T1000 (cell line): ENCODE measurements at regions not wholly inside any gene's neighbourhood (a gene's known extent, or its start where the extent isn't known, plus 50 kb on each side); places are given as distances from the start of the nearest gene placed in this dataset.

Experiments used
- DNase-seq: peaks from one replicate; lab custom pipeline; 2025; ENCODE audit warnings: mixed read lengths; lab: John Stamatoyannopoulos, UW

DNA sequence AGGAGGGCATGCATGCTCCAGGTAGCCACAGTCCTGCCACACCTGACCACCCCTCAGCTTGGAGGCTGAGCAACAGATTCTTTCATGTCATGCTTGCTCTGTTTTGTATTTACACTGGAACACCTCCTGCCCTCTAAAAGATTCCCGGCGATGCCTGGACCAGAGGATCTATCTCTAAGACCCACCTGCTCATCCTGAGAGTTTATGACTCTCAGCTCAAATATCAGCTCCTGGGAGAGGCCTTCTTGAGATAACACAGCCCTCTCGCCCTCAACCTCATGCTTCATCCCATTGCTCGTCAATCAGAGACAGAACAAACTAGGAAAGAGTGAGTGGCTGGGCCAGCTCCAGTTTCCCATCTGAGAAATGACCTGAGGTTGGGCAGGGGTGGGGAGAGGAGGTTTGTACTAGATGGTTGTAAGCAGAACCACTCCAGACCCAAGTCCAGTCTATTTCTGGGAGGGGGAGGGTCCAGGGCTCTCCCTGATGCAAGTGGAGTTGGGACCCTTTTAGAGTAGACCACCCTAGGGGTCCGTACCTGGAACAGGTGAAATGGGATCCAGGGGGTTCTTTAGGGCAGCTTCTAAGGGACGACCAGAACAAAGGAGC, 524.5 kb downstream of the MATN1 start:
- no peak for DNase-seq

DNA sequence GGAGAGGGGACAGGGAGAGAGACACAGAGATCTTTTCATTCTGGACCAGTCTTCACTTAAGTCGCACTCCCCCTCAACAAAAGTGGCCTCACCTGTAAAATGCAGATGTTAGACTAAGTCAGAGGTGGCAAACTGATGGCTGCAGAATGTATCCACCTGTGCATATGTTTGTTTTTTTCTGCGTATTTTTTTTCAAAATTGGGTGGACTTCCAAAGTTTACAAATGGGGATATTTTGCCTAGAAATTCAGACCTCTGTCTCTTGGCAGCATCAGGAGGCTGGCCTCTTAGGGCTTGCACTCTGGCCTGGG, 525.0 kb downstream of the MATN1 start:
- no peak for DNase-seq

DNA sequence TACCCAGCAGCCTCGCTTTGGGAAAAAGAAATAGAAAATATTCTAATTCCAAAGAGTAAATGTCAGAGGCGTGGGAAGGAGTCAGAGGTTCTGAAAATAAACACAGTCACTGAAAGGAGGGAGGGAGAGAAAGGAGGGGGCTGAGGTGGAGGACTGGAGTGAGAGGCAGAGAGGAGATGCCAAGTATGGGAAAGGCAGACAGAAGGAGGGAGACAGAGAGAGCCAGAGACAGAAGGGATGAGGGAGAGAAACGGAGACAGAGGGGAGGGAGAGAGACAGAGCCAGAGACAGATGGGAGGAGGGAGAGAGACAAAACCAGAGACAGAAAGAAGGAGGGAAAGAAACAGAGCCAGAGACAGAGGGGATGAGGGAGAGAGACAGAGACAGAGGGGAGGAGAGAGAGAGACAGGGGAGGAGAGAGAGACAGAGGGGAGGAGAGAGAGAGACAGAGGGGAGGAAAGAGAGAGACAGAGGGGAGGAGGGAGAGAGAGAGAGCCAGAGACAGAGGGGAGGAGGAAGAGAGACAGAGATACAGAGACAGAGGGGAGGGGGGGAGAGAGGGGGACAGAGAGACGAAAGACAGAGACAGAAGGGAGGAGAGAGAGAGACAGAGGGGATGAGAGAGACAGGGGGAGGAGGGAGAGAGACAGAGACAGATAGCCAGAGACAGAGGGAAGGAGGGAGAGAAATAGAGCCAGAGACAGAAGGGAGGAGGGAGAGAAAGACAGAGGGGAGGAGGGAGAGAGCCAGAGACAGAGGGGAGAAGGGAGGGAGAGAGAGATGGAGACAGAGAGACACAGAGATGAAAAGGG, 525.5 kb downstream of the MATN1 start:
- DNase-seq = no peak

DNA sequence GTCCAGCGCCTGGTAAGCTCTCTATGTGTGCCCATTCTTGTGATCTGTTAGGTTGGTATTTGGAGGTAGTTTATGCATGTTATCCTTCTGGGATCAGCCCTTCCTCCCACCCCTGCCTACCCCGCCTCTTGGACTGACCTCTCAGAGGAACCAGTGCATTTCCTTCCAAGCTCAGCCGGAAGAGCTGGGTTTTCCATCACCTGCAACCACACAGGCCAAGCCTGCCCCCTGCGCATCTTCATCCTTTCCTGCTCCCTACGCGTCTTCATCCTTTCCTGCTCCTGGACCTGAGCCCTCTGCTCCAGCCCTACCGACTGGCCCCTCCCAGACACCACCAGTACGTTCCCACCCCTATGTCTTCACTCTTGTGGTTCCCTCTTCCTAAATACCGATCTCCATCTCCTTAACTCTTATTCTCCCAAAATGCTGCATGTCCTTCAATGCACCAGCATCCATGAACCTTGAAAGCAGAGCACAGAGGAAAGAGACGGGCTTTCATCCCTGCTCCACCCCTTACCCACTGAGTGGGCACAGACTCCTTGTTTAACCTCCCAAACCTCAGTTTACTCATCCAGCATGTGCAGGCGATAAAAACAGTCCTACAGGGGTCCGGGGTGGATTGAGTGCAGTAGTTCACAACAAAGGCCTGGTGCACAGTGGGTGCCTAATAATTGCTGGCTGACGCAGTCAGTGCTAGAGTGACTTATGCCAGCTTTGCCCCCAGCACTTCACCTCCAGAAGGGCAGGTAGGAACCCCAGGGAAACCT, 526.3 kb downstream of the MATN1 start:
- no peak for DNase-seq

DNA sequence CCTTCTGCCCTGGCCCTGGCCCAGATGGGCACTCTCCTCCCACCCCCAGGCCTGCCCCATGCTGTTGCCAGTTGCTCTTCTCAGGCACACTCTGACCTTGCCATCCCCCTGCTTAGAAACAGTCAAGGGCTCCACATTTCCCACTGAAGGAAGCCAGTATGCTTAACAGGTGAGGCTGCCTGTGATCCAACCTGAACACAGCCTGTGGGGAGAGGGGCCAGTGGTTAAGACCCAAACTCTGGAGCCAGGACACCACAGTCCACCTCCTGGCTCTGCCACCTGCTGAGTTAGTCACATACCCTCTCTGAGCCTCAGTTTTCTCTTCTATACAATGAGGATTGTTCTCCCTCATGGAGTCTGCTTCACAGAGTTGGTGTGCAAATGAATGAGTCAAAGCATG, 526.9 kb downstream of the MATN1 start:
- no peak for DNase-seq

DNA sequence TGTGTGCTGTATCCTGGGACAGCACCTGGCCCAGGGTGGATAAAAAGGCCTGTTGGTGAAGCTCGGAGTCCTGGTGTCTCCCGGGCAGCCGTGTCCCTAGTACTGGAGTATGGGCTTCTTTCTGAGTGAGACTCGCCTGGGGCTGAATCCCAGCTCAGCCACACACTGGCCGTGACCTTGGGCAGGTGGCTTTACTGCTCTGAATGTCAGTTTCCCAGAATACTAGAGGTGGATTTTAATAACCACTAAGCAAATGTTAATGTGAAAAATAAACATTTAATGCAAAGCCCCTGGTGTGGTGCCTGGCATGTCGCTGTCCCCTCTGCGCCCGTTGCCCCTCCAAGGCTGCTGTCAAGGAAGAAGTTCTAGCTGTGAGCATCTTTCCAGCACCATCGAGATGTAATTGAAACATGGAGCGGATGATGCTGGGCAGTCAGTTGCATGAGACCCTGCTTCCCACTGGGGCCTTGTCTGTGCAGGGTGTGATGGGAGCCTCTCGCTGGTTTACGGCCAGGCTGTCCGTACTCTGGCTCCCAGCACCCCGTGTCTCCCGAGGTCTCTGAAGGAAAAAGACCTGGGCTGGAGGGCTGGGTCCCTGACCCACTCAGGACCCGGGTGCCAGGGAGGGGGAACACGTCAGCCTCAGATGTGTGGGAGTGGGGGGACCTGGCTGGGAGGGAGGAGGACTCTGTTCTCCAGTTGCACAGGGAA, 527.8 kb downstream of the MATN1 start:
- DNase-seq = no peak

DNA sequence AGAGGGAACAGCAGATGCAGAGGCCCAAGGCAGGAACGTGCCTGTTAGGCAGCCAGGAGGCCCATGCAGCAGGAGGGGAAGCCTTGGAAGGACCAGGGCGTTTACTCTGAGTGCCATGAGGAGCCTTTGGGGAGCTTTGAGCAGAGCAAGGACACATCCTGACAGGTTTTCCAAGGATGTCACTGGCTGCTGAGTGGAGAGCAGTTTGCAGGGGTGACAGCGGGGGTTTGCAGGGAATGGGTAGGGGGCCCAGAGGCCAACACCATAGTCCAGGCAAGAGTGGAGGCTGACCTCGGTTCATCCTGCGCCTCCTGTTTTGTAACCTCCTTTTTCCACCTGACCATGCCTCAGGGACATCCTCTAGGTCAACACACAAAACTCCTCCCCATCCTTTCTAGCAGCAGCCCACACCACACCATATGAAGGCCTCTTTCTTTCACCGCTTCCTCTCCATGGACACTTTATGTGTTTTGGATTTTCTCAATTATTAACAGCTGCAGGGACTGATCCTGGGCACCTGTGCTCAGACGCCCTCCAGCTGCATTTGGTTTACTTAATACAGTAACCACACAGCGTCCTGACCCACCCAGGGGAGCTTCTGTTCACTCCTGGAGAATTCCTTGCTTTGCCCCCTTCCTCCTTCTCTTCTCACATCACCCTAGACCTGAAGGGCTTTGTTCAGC, 528.5 kb downstream of the MATN1 start:
- DNase-seq = no peak

DNA sequence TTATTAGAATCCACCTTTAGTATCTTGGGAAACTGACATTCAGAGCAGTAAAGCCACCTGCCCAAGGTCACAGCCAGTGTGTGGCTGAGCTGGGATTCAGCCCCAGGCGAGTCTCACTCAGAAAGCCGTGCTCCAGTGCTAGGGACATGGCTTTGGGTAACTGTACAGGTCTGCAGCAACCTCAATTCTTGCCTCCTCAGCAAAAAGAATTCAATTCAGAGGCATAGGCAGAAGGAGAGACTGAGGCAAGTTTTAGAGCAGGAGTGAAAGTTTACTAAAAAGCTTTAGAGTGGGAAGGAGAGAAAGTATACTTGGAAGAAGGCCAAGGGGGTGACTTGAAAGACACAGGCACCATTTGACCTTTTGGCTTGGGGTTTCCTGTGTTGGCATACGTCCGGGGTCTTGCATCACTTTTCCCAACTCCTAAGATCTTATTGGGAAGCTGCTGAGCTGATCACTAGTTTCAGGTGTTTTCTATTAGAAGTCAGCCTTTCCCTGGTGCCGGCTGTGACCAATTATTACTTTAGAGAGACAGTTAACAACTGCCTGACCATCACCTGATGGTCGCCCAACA, 529.3 kb downstream of the MATN1 start:
- no peak for DNase-seq

DNA sequence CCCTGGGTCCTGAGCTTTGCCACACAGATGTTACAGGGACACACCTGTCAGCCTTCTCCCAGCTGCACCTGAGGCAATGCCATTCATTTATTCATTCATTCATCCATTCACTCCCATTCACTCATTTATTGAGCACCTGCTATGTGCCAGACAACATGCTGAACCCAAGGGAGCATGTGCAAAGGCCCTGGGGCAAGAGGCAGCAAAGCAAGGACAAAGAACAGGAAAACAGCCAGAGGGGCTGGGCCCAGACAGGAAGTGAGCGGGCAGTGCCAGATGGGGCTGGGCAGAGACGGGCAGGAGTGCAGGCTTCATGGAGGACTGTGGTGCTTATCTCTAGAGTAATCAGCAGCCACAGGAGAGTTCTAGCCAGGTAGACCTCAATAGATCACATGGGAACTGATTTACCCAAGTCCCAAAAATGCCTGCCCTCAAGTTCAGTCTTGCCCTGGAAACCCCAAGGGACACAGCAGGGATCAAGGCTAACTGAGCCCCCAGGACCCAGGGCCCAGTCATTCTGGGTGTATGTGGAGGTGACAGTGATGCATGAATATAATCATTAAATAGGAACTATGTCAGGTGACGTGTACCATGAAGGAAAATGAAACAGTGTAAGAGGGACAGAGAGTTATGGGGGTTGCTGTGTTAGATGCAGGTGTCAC, 530.3 kb downstream of the MATN1 start:
- DNase-seq = no peak

DNA sequence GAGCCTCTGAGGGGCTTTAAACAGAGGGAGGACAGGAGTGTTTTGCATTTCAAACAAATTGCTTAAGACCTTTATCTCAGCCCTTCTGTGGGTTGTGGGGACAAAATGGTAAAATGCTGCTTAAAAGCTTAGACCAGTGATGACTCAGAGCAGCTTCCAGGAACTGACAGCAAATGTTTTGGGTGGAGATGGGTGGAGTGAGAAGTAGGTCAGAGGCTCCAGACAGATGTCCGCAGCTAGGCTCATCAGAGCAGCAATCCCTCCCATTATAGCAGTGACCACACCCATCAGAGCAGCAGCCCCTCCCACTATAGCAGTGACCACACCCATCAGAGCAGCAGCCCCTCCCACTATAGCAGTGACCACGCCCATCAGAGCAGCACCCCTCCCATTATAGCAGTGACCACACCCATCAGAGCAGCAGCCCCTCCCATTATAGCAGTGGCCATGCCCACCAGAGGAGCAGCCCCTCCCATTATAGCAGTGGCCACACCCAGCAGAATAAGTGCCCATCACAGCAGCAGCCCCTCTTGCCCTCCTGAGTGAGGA, 532.2 kb downstream of the MATN1 start:
- DNase-seq = no peak

DNA sequence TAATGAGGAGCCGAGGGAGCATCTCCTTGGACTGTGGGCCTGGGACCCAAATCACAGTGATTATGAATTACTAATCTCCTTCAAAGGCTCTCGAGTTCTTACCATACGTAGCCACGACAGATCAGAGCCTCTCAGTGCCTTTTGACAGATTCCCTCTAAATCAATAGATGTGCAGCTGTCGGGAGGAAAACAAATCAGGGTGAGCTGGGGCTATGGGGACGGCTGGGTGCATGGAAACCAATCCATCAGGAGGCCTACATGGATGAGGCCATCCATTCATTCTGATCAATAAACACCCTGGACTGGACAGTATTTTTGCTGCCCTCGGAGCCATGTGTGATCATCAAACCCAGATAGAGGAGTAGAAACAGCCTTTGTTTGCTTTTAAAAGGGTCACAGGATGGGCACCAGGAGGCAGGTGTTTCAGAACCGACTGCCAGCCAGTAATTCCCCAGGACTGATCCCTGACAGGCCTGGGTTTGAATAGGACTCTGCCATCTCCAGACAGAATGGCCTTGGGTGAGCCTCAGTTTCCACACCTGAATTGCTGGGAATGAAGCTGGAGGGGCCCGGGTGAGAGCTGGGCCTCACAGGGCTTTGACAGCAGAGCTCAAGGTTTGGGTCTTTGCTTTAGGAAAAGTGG, 532.8 kb downstream of the MATN1 start:
- DNase-seq = no peak

DNA sequence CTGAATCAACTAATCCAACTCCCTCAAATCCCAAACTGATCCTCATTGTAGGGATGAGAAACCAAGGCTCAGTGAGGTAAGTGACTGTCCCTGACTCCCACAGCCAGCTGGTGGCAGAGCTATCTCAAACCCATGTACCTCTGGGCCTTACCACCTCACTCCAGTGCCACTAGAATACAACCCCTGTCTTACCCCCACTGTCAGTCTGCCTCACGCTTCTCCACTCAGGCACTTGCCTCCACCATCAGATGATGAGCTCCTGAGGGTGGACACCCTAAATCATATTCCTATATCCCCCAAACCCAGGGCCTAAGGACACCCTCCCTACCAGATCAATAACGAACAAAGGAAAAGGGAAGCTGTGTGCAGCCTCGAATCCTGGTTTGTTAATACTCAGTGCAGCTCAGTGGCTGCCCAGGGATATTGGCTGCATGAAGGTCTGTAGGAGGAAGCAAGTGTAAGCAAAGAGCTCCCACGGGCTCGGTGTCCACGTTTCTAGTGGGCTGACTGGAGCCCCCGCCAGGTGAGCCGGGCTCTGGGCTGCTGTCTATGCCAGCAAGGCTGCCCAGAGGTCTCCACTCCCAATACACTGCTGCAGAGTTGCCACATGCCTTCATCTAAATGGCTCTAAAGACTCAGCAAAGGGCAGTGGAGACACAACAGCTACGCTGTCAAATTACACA, 533.4 kb downstream of the MATN1 start:
- no peak for DNase-seq

DNA sequence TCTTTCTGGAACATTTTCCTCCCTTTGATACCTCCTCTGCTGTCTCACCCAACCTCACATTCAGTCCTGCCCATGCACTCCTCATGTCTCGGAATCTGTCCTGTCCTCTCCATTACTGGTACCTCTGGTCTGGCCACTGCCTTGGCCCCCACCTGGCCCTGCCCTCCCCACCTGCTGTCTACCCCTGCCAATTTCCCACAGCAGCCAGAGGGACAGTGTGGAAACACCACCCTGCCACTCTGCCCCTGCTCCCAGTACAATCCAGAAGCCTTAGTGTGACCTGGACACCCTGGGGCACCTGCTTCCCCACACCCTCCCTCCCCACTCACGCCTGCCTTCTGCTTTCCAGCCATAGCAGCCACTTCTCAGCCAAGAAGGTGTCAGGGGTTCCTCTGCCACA, 534.4 kb downstream of the MATN1 start:
- no peak for DNase-seq

DNA sequence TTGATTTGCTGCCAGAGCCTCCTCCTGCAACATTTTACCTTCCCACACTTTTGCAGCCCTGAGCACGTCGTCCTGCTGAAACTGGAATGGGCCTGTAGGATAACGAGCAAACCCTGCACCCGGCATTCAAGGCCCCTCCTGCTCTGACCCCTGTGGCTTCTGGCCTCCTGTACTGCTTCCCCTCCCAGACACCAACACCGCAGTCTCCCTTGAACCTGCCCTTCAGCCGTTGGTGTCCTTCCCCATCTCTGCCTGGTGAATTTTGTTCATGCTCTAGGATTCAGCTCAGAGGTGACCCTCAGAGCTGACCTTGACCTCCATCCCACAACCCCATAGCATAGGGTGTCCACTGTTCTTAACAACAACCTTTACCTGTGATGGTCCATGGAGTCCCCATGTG, 535.1 kb downstream of the MATN1 start:
- DNase-seq = no peak

DNA sequence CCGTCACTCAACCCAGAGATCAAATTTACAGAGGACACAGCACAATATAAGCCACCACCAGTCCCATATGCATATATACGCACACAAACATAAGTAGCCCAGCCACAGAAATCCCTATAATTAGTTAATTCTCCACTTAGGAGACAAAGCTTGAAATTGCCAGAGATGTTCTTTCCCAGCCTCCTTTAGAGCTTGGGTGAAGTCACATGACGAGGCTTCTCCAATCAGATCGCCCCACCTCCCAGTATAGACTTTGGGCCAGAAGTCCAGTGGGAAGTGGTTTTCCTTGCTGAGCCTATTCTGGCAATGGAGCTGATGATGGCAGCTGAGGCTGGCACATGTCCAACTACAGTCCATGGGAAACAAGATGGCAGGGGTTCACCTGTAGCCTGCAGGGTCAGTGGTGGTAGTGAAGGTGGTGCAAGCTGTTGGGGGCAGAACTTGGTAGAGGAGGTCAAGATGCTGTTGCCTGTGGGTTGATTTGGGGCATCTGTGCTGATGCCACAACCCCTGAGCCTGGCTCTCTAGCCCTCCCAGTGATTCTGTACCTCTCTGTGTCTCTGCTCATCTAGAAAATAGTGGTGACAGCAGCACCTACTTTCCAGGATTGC, 535.9 kb downstream of the MATN1 start:
- DNase-seq = no peak

DNA sequence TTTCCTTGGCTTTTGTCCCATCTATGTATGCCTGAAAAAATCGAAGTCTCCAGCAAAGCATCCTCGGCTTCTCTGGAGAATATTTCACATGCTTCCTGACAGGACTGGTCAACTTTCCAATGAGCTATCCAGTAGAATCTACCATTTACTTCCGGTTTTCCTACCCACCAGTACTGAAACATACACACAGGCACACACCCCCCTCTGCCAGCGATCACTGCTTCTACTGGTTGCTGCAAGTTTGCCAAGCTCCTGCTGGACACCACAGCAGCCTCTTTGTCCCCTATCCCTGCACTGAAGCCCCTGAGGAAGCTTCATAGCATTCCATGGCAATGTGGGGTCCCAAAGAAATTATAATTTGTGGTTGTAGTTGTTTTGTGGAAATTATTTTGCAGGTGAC, 536.8 kb downstream of the MATN1 start:
- DNase-seq = no peak

DNA sequence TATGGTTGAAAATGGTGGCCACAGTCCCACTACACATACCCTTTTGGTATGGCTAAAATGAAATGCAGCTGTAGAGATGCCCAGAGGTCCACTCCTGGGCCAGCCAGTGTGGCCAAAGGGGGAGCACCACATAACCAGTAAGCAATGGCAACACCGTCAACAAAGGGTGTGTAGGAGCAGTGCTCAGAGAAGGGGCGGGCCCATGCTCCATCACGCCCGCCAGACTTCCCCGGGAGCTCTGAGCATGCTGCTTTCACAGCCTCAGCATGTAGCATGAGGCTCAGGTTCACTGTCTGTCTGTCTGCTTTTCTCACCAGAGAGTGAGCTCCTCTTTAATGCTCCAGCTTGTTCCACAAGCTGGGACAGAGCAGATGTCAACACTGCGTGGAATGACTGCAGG, 537.6 kb downstream of the MATN1 start:
- no peak for DNase-seq

DNA sequence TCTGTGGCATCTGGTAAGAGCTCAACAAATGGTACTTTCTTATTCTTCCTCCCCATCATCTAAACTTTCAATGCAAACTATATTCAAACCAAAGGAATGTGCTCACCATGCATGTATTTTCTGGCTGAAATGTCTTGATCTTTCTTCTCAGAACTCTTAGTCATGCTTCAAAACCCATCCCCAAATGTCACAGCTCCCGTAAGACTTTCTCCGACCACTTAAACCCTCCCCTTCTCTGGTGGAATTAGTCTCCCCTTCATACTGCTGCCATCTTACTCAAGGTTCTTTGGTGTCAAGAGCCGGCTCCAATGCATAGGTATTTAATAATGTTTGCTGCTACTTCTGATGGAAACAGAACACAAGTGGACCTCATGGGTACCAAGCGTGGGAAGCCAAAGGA, 538.1 kb downstream of the MATN1 start:
- DNase-seq = no peak

DNA sequence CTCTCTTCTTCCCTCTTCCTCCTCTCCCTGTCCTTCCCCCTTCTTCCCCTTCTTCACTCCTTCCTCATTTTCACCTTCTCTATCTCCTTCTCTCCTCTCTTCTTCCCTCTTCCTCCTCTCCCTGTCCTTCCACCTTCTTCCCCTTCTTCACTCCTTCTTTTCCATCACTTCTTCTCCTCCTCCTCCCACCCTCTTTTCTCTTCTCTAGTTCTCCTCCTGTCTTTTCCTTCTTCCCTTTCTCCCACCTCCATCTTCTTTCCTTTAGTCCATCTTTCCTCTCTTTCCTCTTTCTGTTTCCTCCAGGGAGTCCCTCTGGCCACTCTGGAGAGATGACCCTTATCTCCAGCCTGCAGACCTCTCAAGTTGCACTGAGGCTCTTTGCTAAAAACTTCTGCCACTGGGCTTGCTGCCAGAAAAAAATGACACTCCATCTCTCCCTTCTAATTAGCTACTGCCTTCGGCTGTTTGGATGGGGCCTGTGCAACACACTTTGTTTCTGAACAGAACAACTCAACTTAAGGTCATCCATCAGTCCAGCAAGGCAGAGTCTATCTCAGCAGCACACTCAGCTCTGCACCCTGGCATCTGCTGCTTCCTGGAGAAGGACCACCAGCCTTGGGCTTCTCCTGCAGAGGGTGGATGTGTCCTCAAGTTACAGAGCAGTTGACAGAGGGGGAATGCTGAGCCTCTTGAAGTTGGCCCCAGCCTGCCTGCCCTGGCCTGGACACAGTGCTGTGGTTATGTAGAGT, 538.8 kb downstream of the MATN1 start:
- no peak for DNase-seq
